Heart right ventricle (tissue), 16 donors: ENCODE measurements at regions not wholly inside any gene's neighbourhood (a gene's known extent, or its start where the extent isn't known, plus 50 kb on each side); places are given as distances from the start of the nearest gene placed in this dataset.
A peak's percentile ranks its signal among the peaks of the same experiment; 100 is the strongest.

Source experiments
- ATAC-seq, 8 donors: fragments of 200-7000 bp; cut with Tn5 transposase; one replicate each; pipeline ENCODE4 v1.9.1; 2020; ENCODE audit warnings: mild to moderate bottlenecking in 8 of 8, moderate library complexity in 8 of 8, moderate number of reproducible peaks in 1 of 8
- DNase-seq, 2 donors: peaks; one replicate each; pipeline ENCODE4 v3.0.0-alpha.2; 2020
- H3K27ac ChIP-seq, 10 donors: fragments of 200-600 bp; sonication (generic) in 2 of 10; one replicate each; pipeline versions ENCODE4 v1.5.0 to v1.8.0; 2020 to 2022; ENCODE audit warnings: mild to moderate bottlenecking in 3 of 10
- H3K27me3 ChIP-seq, 7 donors: fragments of 200-600 bp; one replicate each; pipeline ENCODE4 v1.8.0; 2021 to 2022; ENCODE audit warnings: mild to moderate bottlenecking in 2 of 7
- H3K36me3 ChIP-seq, 9 donors: fragments of 200-600 bp; sonication (generic) in 1 of 9; one replicate each; pipeline versions ENCODE4 v1.5.0 to v1.8.0; 2020 to 2022; ENCODE audit warnings: mild to moderate bottlenecking in 2 of 9
- H3K4me1 ChIP-seq, 9 donors: fragments of 200-600 bp; sonication (generic) in 1 of 9; one replicate each; pipeline versions ENCODE4 v1.5.0 to v1.8.0; 2020 to 2022; ENCODE audit warnings: mild to moderate bottlenecking in 4 of 9
- H3K4me3 ChIP-seq, 10 donors: fragments of 200-600 bp; sonication (generic) in 2 of 10; one replicate each; pipeline versions ENCODE4 v1.5.0 to v1.8.0; 2020 to 2022; ENCODE audit warnings: mild to moderate bottlenecking in 7 of 10, moderate library complexity in 2 of 10
- H3K9me3 ChIP-seq, 11 donors: fragments of 200-600 bp in 10 of 11; sonication (generic) in 2 of 11; one replicate each; pipeline versions ENCODE4 v1.5.0 to v1.8.0; 2013 to 2022; ENCODE audit warnings: mild to moderate bottlenecking in 2 of 11, control low read depth in 1 of 11, moderate library complexity in 1 of 11
- CTCF ChIP-seq, 9 donors: fragments of 200-600 bp; sonication (generic) in 2 of 9; IDR thresholded peaks; one replicate each; pipeline versions ENCODE4 v1.5.0 to v1.8.0; 2021 to 2022; ENCODE audit warnings: antibody characterized with exemption in 9 of 9, mild to moderate bottlenecking in 5 of 9, moderate library complexity in 1 of 9
- WGBS, 2 donors: extraction: QIAGEN DNeasy Blood & Tissue Kit; methylation state at CpG; one replicate each; pipeline ENCODE4 v1.1.7; 2013; ENCODE audit warnings: inconsistent platforms in 1 of 2; 5-methylcytosine and 5-hydroxymethylcytosine counted together
- intact Hi-C, 10 donors: fragments of 100-400 bp; cut with DNase I; formaldehyde crosslinking; loops; one replicate each; pipeline versions ENCODE4 v1.11.1 to v1.14.2; 2022
- donor health status: Arrhythmogenic right ventricular cardiomyopathy.
- donor health status: ischemic (EF 13 %, LVEDD 7.1; RV severe dilation, severe dysfunction).
- donor health status: healthy with polysubstance abuse.
- donor health status: DM: no; HTN: yes; CAD: no.
- donor health status: DM: no; HTN: no; CAD: no.
- donor health status: ischemic (EF 25% LVEDD 6.9; RV normal size, moderate dysfunction).
- donor health status: ischemic (EF 25% LVEDD 5.7; RV mildly dilated, moderate dysfunction).
- donor health status: healthy.
- donor health status: DM: yes; HTN: yes; CAD: no.
- donor health status: Ischemic cardiomyopathy.
- donor health status: ischemic (EF 35%, LVEDD 5.7; RV mildly dilated, moderate dysfunction).
- donor health status: nonischemic (EF 11% LVEDD 7.7; RV severe dilation, severe dysfunction).
- donor health status: DM: yes; HTN: yes; CAD: no.
- donor health status: PGD.
- donor health status: ischemic (EF 29% LVEDD 5.4; RV normal size, mild dysfunction).
- donor health status: nonischemic (EF 23%, LVEDD 6.1; RV moderate dilation, normal function).

- TF ChIP-seq CTCF (IDR thresholded peaks at IDR 0.05) = no peak
- Histone ChIP-seq H3K9me3 (no peaks in the 10 kb centered on the region), H3K36me3 (no peaks in the 10 kb centered on the region), H3K4me3 (no peak overlapping the region), H3K27ac (peak overlapping the region in 5 of 10 donors; percentile 0 to 58 (median 48)), H3K4me1 (peaks cover 0 to 27% (median 14%) of the 10 kb centered on the region in 9 donors), H3K27me3 (no peaks in the 10 kb centered on the region)
- DNase-seq = peak; percentile 13 to 31
- ATAC-seq = peak; percentile 18 to 78 (median 39)
- intact Hi-C loops = loop anchor here in 9 of 10 donors (1.0 to 10.0 kb wide), 6 partner anchors 60 to 137 kb away; partner anchors contain the start of gene USP24 (in 7 of the 9)
- WGBS, 2 donors = 70 to 80% methylated on average over 8 of the region's 8 CpGs
Observed at GRCh38 chr1:55276671-55277376, 61.7 kb upstream of the USP24 start.

DNA sequence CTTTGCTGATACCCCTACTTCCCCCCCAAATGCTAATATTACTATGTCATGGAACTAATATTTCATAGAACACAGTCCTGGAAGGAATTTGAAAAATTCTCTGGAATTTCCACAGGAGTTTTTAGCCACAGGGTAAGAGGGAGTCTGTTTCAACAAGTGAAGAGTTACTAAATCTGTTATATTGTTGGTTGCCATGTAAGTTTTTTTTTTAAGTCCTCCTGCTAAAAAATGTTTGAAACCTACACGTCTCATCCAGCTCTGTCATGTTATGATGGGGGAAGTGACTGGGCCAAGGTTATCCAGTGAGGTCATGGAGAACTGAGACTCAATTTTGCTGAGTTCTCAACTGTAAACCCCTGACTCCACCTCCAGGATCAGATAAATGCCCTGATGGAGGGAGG lies 60.8 kb upstream of the USP24 start:
- ATAC-seq (no peak), DNase-seq (no peak)
- Histone ChIP-seq H3K4me1 (peaks cover 0 to 27% (median 14%) of the 10 kb centered on the region in 9 donors), H3K36me3 (no peaks in the 10 kb centered on the region), H3K27me3 (no peaks in the 10 kb centered on the region), H3K9me3 (no peaks in the 10 kb centered on the region), H3K27ac (no peak overlapping the region), H3K4me3 (no peak overlapping the region)
- WGBS, 2 donors = 50 to 60% methylated on average over 1 of the region's 1 CpG
- no peak for TF ChIP-seq CTCF (IDR thresholded peaks at IDR 0.05)
- intact Hi-C loops = loop anchor here in 9 of 10 donors (2.0 to 10.0 kb wide), 5 partner anchors 59 to 135 kb away; partner anchors contain the start of gene USP24 (in 7 of the 9)

- 60 to 66% methylated on average over 12 of the region's 12 CpGs for WGBS, 2 donors
- Histone ChIP-seq H3K4me1 (peaks cover 0 to 27% (median 14%) of the 10 kb centered on the region in 9 donors), H3K4me3 (no peak overlapping the region), H3K36me3 (no peaks in the 10 kb centered on the region), H3K27me3 (no peaks in the 10 kb centered on the region), H3K9me3 (peaks cover 0 to 1% (median 0%) of the 10 kb centered on the region in 11 donors), H3K27ac (peak overlapping the region in 1 of 10 donors; percentile 35)
- ATAC-seq (peak in 4 of 8 donors; percentile 21 to 42 (median 32)), DNase-seq (no peak)
- no peak for TF ChIP-seq CTCF (IDR thresholded peaks at IDR 0.05)
- intact Hi-C loops = loop anchor here in 9 of 10 donors (5.0 to 10.0 kb wide), 4 partner anchors 58 to 133 kb away; partner anchors contain the start of gene USP24 (in 7 of the 9)
Observed at GRCh38 chr1:55275151-55275748, 60.1 kb upstream of the USP24 start.

DNA sequence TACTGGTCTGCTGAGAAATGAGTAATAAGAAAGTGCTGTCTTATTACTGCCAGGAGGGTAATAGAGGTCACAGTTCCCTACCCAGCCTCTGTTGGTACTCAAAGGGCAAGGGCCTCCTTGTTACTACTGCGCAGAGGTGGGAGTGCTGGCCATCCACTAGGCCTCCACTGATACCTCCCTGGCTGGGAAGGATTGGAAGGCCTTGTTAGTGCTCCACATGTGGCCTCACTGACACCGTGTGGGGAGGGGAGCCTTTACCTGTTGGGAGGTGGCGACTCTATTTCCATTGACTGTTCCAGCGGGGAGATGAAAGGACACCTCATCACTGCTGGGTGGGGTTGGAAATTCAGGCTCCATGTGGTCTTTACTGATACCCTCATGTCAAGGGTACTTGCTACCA lies 57.8 kb upstream of the USP24 start:
- Histone ChIP-seq H3K9me3 (peaks cover 0 to 23% (median 0%) of the 10 kb centered on the region in 11 donors), H3K4me3 (no peak overlapping the region), H3K4me1 (peaks cover 0 to 27% (median 14%) of the 10 kb centered on the region in 9 donors), H3K36me3 (no peaks in the 10 kb centered on the region), H3K27ac (no peak overlapping the region), H3K27me3 (no peaks in the 10 kb centered on the region)
- intact Hi-C loops = loop anchor here in 3 of 10 donors (10.0 kb wide), 1 partner anchor 58 kb away; the partner anchor contains the start of gene USP24 (in 3 of the 3)
- ATAC-seq (no peak), DNase-seq (no peak)
- WGBS, 2 donors = 76 to 82% methylated on average over 4 of the region's 4 CpGs
- TF ChIP-seq CTCF (IDR thresholded peaks at IDR 0.05) = no peak
